C4-2B (cell line): ENCODE measurements at regions not wholly inside any gene's neighbourhood (a gene's known extent, or its start where the extent isn't known, plus 50 kb on each side); places are given as distances from the start of the nearest gene placed in this dataset.

Experiments
- CTCF ChIP-seq: fragments of 450-650 bp; conservative IDR thresholded peaks from 2 replicates; pipeline ENCODE4 v1.5.1; 2017; ENCODE audit warnings: mild to moderate bottlenecking
- ZFX ChIP-seq: fragments of 450-650 bp; IDR thresholded peaks from 2 replicates; pipeline ENCODE4 v1.6.1; 2017

DNA sequence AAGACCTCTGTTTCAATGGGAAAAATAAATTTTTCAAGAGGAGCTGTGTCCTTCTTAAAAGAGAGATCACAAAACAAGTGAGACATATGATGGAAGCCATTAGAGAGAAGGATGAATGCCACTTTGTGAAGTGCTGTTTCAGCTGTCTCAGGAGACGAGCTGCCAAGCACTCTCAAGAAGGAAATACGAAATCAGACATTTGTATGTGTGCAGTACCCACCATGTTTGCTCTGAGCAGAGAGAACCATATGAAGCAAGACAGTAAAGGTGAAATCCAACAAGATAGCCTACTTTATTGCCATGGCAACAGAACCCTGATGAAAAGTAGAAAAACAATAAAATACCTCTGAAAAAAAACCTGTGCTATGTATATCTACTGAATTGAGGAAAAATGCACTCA, 168.1 kb downstream of the AMY1C start:
- no peak for TF ChIP-seq CTCF
- TF ChIP-seq ZFX: no peak
